ENCODE measurements at regions not wholly inside any gene's neighbourhood (a gene's known extent, or its start where the extent isn't known, plus 50 kb on each side); places are given as distances from the start of the nearest gene placed in this dataset.
"Not testable (repeated sequence)": the region's sequence is repeated elsewhere in the genome, so short reads cannot be mapped to it uniquely, and the experiment has no call there.

GRCh38 chr4:98828801-98829200, 100.1 kb downstream of the EIF4E start:
- DNase-seq, result peak; percentile 45

GRCh38 chr4:98827661-98828060, 101.3 kb downstream of the EIF4E start:
- DNase-seq, result no peak

GRCh38 chr4:98822144-98822543, 106.8 kb downstream of the EIF4E start:
- DNase-seq, result peak; percentile 66

GRCh38 chr4:98818116-98818515, 110.8 kb downstream of the EIF4E start:
- not testable (repeated sequence) for DNase-seq

- DNase-seq, result no peak
These were observed 112.1 kb downstream of the EIF4E start for GRCh38 chr4:98816816-98817215.

- DNase-seq, result no peak
These were observed 112.5 kb downstream of the EIF4E start for GRCh38 chr4:98816386-98816785.

- DNase-seq, result no peak
These were observed 124.5 kb downstream of the EIF4E start for GRCh38 chr4:98804403-98804802.

- DNase-seq, result no peak
These were observed 125.7 kb downstream of the EIF4E start for GRCh38 chr4:98803251-98803650.

GRCh38 chr4:98802770-98803198, 126.1 kb downstream of the EIF4E start:
- peak; percentile 20 for DNase-seq

- peak; percentile 7 for DNase-seq
These were observed 127.6 kb downstream of the EIF4E start for GRCh38 chr4:98801259-98801725.

- no peak for DNase-seq
These were observed 131.9 kb downstream of the EIF4E start for GRCh38 chr4:98796991-98797390.

- DNase-seq, result peak; percentile 37
These were observed 134.2 kb downstream of the EIF4E start for GRCh38 chr4:98794565-98795205.

GRCh38 chr4:98793658-98794057, 135.2 kb upstream of the TSPAN5 start:
- DNase-seq, result no peak

GRCh38 chr4:98786866-98787265, 128.5 kb upstream of the TSPAN5 start:
- DNase-seq, result no peak

GRCh38 chr4:98784947-98785706, 126.7 kb upstream of the TSPAN5 start:
- DNase-seq, result no peak

GRCh38 chr4:98781641-98782357, 123.4 kb upstream of the TSPAN5 start:
- DNase-seq, result no peak

- DNase-seq, result no peak
These were observed 122.5 kb upstream of the TSPAN5 start for GRCh38 chr4:98780926-98781325.

- DNase-seq, result no peak
These were observed 120.7 kb upstream of the TSPAN5 start for GRCh38 chr4:98779088-98779487.

GRCh38 chr4:98778206-98778605, 119.8 kb upstream of the TSPAN5 start:
- no peak for DNase-seq

GRCh38 chr4:98775672-98776071, 117.3 kb upstream of the TSPAN5 start:
- DNase-seq, result no peak

GRCh38 chr4:98773638-98774037, 115.2 kb upstream of the TSPAN5 start:
- no peak for DNase-seq

- no peak for DNase-seq
These were observed 113.7 kb upstream of the TSPAN5 start for GRCh38 chr4:98771959-98772632.

- no peak for DNase-seq
These were observed 107.4 kb upstream of the TSPAN5 start for GRCh38 chr4:98765771-98766170.

Data from hematopoietic multipotent progenitor cell treated with erythropoietin and hydrocortisone succinate and interleukin-3 and kit ligand, for 6 days (in vitro differentiated cells).